ENCODE measurements at regions not wholly inside any gene's neighbourhood (a gene's known extent, or its start where the extent isn't known, plus 50 kb on each side); places are given as distances from the start of the nearest gene placed in this dataset.

DNA sequence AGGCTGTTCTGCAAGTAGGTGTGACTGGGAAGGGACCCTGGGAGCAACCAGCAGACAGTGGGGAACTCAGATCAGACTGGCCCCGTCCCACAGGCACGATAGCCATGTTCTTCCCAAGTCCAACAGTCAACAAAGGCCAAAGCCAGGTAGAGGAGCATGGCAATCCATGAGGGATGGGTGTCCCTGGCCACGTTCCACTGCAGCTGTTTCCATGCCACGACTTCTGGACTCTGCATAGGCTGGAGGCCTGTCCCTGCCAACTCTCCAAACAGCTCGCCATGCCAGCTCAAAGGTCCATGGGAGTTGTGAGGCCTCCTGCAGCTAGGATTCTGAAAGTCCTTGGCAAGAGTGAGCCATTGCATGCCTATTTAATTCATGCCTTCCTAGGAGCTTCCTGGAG is 459.8 kb downstream of the CDH8 start:
- Histone ChIP-seq H3K36me3 (ENCODE audit: control insufficient read depth in 4 of 4, insufficient read depth in 4 of 4, low read length in 3 of 4) (no peaks in the 10 kb centered on the region), H3K4me3 (ENCODE audit: control insufficient read depth in 1 of 7, extremely low read depth in 1 of 7, insufficient read depth in 4 of 7, low read depth in 2 of 7, low read length in 6 of 7) (no peak overlapping the region), H3K9me3 (ENCODE audit: control extremely low read depth in 1 of 5, control insufficient read depth in 4 of 5, insufficient read depth in 2 of 5, low read depth in 1 of 5, low read length in 4 of 5) (no peaks in the 10 kb centered on the region), H3K27me3 (replicated peaks in 2 of 5; ENCODE audit: control insufficient read depth in 4 of 5, insufficient read depth in 5 of 5, low read length in 4 of 5) (no peaks in the 10 kb centered on the region), H3K27ac (ENCODE audit: insufficient read depth in 1 of 2, low read depth in 1 of 2, low read length in 2 of 2, poor library complexity in 1 of 2, severe bottlenecking in 2 of 2) (no peak overlapping the region), H3K4me1 (ENCODE audit: control extremely low read depth in 1 of 4, control insufficient read depth in 4 of 4, insufficient read depth in 4 of 4, low read length in 3 of 4) (no peaks in the 10 kb centered on the region)
- no peak for DNase-seq
- POLR2A ChIA-PET, result no interaction called here
- WGBS (ENCODE audit: insufficient coverage), result 85% methylated on average over 5 of the region's 5 CpGs
- CTCF ChIA-PET, result no interaction called here

DNA sequence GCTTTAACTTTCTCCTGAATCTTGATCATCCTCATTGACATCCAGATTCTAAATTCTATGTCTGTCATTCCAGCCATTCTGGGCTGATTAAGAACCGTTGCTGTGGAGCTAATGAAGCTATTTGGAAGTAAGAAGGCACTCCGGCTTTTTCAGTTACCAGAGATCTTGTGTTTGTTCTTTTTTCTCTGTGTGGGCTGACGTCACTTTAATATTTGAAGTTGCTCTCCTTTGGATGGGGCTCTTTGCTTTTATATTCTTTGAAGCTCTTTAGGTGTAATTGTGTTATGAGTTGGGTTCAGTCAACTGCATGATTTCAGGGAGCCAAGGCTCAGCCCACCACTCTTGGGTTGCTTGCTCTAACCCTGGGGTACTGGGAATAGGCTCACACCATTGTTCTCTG is 460.6 kb downstream of the CDH8 start:
- Histone ChIP-seq H3K9me3 (ENCODE audit: control extremely low read depth in 1 of 5, control insufficient read depth in 4 of 5, insufficient read depth in 2 of 5, low read depth in 1 of 5, low read length in 4 of 5) (no peaks in the 10 kb centered on the region), H3K27me3 (replicated peaks in 2 of 5; ENCODE audit: control insufficient read depth in 4 of 5, insufficient read depth in 5 of 5, low read length in 4 of 5) (no peaks in the 10 kb centered on the region), H3K4me3 (ENCODE audit: control insufficient read depth in 1 of 7, extremely low read depth in 1 of 7, insufficient read depth in 4 of 7, low read depth in 2 of 7, low read length in 6 of 7) (no peak overlapping the region), H3K4me1 (ENCODE audit: control extremely low read depth in 1 of 4, control insufficient read depth in 4 of 4, insufficient read depth in 4 of 4, low read length in 3 of 4) (no peaks in the 10 kb centered on the region), H3K36me3 (ENCODE audit: control insufficient read depth in 4 of 4, insufficient read depth in 4 of 4, low read length in 3 of 4) (no peaks in the 10 kb centered on the region), H3K27ac (ENCODE audit: insufficient read depth in 1 of 2, low read depth in 1 of 2, low read length in 2 of 2, poor library complexity in 1 of 2, severe bottlenecking in 2 of 2) (no peak overlapping the region)
- DNase-seq, result no peak
- ChIA-PET CTCF (no interaction called here), POLR2A (no interaction called here)
- WGBS (ENCODE audit: insufficient coverage), result no CpG with 5 or more reads among the region's 3 CpGs

DNA sequence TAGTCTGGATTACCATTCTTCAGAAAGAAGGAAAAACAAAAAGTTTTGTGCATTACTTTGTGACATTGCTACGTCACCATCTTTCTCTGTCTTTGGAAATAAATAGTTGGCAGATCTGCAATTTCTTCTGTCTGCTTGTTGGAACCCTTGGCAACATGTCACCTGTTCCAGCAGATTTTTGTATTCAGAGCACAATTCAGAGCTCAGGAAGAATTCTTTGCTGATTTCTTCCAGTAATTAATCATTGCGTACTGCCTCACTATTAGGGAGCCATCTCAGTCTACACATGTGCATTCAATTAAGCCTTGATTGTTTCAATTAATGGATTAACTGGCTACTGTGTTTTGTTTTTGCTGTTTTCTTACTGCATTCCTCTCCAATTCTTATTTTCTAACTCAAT is 467.2 kb downstream of the CDH8 start:
- H3K36me3 ChIP-seq (ENCODE audit: control insufficient read depth in 4 of 4, insufficient read depth in 4 of 4, low read length in 3 of 4), result no peaks in the 10 kb centered on the region
- H3K9me3 ChIP-seq (ENCODE audit: control extremely low read depth in 1 of 5, control insufficient read depth in 4 of 5, insufficient read depth in 2 of 5, low read depth in 1 of 5, low read length in 4 of 5), result no peaks in the 10 kb centered on the region
- no peak for DNase-seq
- WGBS (ENCODE audit: insufficient coverage), result 89% methylated on average over 1 of the region's 2 CpGs
- ChIA-PET POLR2A (interaction anchor here (0.7 kb wide), 1 partner anchor 179 kb away, joined by 4 read pairs; no protein-coding TSS in a partner anchor), CTCF (no interaction called here)
- no peaks in the 10 kb centered on the region for H3K4me1 ChIP-seq (ENCODE audit: control extremely low read depth in 1 of 4, control insufficient read depth in 4 of 4, insufficient read depth in 4 of 4, low read length in 3 of 4)
- no peak overlapping the region for H3K27ac ChIP-seq (ENCODE audit: insufficient read depth in 1 of 2, low read depth in 1 of 2, low read length in 2 of 2, poor library complexity in 1 of 2, severe bottlenecking in 2 of 2)
- no peaks in the 10 kb centered on the region for H3K27me3 ChIP-seq (replicated peaks in 2 of 5; ENCODE audit: control insufficient read depth in 4 of 5, insufficient read depth in 5 of 5, low read length in 4 of 5)
- no peak overlapping the region for H3K4me3 ChIP-seq (ENCODE audit: control insufficient read depth in 1 of 7, extremely low read depth in 1 of 7, insufficient read depth in 4 of 7, low read depth in 2 of 7, low read length in 6 of 7)

DNA sequence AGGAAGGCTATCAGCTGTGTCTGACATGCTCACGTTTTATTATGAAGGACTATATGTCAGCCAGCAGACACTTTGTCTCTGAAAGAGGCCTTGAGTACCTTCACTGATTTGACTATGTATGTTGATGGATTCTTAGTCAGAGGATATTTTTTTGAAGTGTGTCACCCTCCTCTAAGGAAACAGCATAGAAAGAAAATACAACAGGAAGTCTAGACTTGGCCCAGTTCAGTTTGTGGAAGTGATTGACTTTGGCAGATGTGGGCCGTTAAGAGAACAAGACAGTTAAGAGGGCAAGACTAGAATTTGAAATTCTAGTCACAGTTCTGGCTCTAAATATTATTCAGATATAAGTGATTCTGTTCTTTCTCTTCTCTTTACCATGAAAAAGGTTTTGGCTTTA is 471.5 kb downstream of the CDH8 start:
- H3K36me3 ChIP-seq (ENCODE audit: control insufficient read depth in 4 of 4, insufficient read depth in 4 of 4, low read length in 3 of 4), result no peaks in the 10 kb centered on the region
- no peak overlapping the region for H3K4me3 ChIP-seq (ENCODE audit: control insufficient read depth in 1 of 7, extremely low read depth in 1 of 7, insufficient read depth in 4 of 7, low read depth in 2 of 7, low read length in 6 of 7)
- no peaks in the 10 kb centered on the region for H3K4me1 ChIP-seq (ENCODE audit: control extremely low read depth in 1 of 4, control insufficient read depth in 4 of 4, insufficient read depth in 4 of 4, low read length in 3 of 4)
- no peaks in the 10 kb centered on the region for H3K9me3 ChIP-seq (ENCODE audit: control extremely low read depth in 1 of 5, control insufficient read depth in 4 of 5, insufficient read depth in 2 of 5, low read depth in 1 of 5, low read length in 4 of 5)
- WGBS (ENCODE audit: insufficient coverage), result 50% methylated on average over 2 of the region's 2 CpGs
- no peak overlapping the region for H3K27ac ChIP-seq (ENCODE audit: insufficient read depth in 1 of 2, low read depth in 1 of 2, low read length in 2 of 2, poor library complexity in 1 of 2, severe bottlenecking in 2 of 2)
- CTCF ChIA-PET, result no interaction called here
- H3K27me3 ChIP-seq (replicated peaks in 2 of 5; ENCODE audit: control insufficient read depth in 4 of 5, insufficient read depth in 5 of 5, low read length in 4 of 5), result no peaks in the 10 kb centered on the region
- DNase-seq, result no peak
- POLR2A ChIA-PET, result no interaction called here

DNA sequence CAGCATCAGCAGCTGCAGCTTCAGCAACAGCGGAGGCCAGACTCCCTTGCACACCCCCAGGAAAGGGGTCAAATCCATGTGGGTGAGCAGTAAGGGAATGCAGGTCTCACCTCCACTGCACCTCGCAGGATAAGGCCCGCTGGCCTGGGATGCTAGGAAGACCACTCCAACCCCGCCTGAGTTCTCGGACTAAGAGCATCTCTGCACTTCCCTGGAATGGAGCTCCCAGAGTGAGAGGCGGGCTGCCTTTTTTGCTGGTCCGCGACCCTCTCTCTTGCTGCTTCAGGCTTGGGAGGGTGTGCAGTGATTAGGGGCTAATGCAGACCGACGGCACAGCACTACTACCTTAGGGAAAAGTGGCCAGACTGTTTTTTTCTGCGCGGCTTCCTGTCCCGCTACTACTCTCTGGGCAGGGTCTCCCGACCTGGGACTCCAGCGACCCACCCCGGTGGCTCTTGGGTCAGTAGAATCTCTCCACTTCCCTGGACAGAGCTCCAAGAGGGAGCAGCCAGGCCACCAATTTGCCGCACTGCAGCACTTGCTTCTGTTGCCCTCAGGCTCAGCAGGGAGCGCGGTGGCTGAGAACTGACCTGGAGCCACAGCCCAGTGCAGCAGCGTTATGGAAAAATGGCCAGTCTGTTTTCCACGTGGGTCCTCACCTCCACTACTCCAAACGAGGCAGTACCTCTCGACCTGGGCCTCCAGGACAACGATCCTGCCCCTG is 480.4 kb downstream of the CDH8 start:
- H3K4me1 ChIP-seq (ENCODE audit: control extremely low read depth in 1 of 4, control insufficient read depth in 4 of 4, insufficient read depth in 4 of 4, low read length in 3 of 4), result no peaks in the 10 kb centered on the region
- ChIA-PET POLR2A (no interaction called here), CTCF (no interaction called here)
- H3K27ac ChIP-seq (ENCODE audit: insufficient read depth in 1 of 2, low read depth in 1 of 2, low read length in 2 of 2, poor library complexity in 1 of 2, severe bottlenecking in 2 of 2), result no peak overlapping the region
- H3K27me3 ChIP-seq (replicated peaks in 2 of 5; ENCODE audit: control insufficient read depth in 4 of 5, insufficient read depth in 5 of 5, low read length in 4 of 5), result no peaks in the 10 kb centered on the region
- H3K4me3 ChIP-seq (ENCODE audit: control insufficient read depth in 1 of 7, extremely low read depth in 1 of 7, insufficient read depth in 4 of 7, low read depth in 2 of 7, low read length in 6 of 7), result no peak overlapping the region
- H3K9me3 ChIP-seq (ENCODE audit: control extremely low read depth in 1 of 5, control insufficient read depth in 4 of 5, insufficient read depth in 2 of 5, low read depth in 1 of 5, low read length in 4 of 5), result no peaks in the 10 kb centered on the region
- WGBS (ENCODE audit: insufficient coverage), result 91% methylated on average over 18 of the region's 24 CpGs
- no peaks in the 10 kb centered on the region for H3K36me3 ChIP-seq (ENCODE audit: control insufficient read depth in 4 of 4, insufficient read depth in 4 of 4, low read length in 3 of 4)
- no peak for DNase-seq

DNA sequence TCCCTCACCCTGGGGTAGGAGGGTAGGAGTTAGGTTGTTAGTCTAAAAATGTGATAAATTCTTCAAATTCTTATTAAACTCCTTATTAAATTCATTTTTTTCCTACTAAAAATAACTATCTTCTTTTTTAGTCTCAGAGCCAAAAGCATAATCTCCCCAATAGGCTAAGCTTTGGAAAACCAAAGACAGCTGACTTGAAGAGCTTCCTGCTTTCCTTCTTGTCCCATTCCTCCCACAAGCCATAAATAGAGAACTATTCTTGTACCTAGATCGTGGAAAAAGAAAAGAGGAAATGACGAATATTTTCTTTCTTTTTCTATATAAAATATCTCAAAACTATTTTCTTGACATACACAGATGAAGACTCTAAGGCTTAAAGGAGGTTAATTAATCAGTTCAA is 486.9 kb downstream of the CDH8 start:
- Histone ChIP-seq H3K4me3 (ENCODE audit: control insufficient read depth in 1 of 7, extremely low read depth in 1 of 7, insufficient read depth in 4 of 7, low read depth in 2 of 7, low read length in 6 of 7) (no peak overlapping the region), H3K9me3 (ENCODE audit: control extremely low read depth in 1 of 5, control insufficient read depth in 4 of 5, insufficient read depth in 2 of 5, low read depth in 1 of 5, low read length in 4 of 5) (no peaks in the 10 kb centered on the region), H3K27ac (ENCODE audit: insufficient read depth in 1 of 2, low read depth in 1 of 2, low read length in 2 of 2, poor library complexity in 1 of 2, severe bottlenecking in 2 of 2) (no peak overlapping the region), H3K4me1 (ENCODE audit: control extremely low read depth in 1 of 4, control insufficient read depth in 4 of 4, insufficient read depth in 4 of 4, low read length in 3 of 4) (no peaks in the 10 kb centered on the region), H3K36me3 (ENCODE audit: control insufficient read depth in 4 of 4, insufficient read depth in 4 of 4, low read length in 3 of 4) (no peaks in the 10 kb centered on the region), H3K27me3 (replicated peaks in 2 of 5; ENCODE audit: control insufficient read depth in 4 of 5, insufficient read depth in 5 of 5, low read length in 4 of 5) (no peaks in the 10 kb centered on the region)
- no peak for DNase-seq
- CTCF ChIA-PET, result no interaction called here
- WGBS (ENCODE audit: insufficient coverage), result no CpG with 5 or more reads among the region's 2 CpGs
- POLR2A ChIA-PET, result no interaction called here

DNA sequence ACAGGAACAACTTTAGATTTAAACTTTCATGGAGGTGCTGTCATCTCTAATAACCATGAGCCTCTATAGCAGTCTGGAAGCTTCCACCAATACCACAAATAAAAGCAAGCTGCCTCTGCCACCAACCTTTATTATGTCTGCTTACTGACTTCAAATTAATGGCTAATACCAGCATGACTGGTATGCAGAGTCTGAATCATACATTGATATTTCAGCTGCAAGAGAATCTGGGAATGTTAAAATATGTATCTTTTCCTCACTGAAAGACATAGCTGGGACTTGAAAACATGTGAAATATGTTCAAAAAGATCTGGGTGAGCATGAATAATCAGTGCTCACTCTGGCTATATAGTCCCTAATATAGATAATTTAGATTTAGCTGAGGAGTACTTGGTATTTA is 488.6 kb downstream of the CDH8 start:
- ChIA-PET POLR2A (no interaction called here), CTCF (interaction anchor here (1.6 kb wide), 1 partner anchor 14 kb away, joined by 3 read pairs; no protein-coding TSS in a partner anchor)
- Histone ChIP-seq H3K36me3 (ENCODE audit: control insufficient read depth in 4 of 4, insufficient read depth in 4 of 4, low read length in 3 of 4) (no peaks in the 10 kb centered on the region), H3K4me1 (ENCODE audit: control extremely low read depth in 1 of 4, control insufficient read depth in 4 of 4, insufficient read depth in 4 of 4, low read length in 3 of 4) (no peaks in the 10 kb centered on the region), H3K27me3 (replicated peaks in 2 of 5; ENCODE audit: control insufficient read depth in 4 of 5, insufficient read depth in 5 of 5, low read length in 4 of 5) (no peaks in the 10 kb centered on the region), H3K27ac (ENCODE audit: insufficient read depth in 1 of 2, low read depth in 1 of 2, low read length in 2 of 2, poor library complexity in 1 of 2, severe bottlenecking in 2 of 2) (no peak overlapping the region), H3K4me3 (ENCODE audit: control insufficient read depth in 1 of 7, extremely low read depth in 1 of 7, insufficient read depth in 4 of 7, low read depth in 2 of 7, low read length in 6 of 7) (no peak overlapping the region), H3K9me3 (ENCODE audit: control extremely low read depth in 1 of 5, control insufficient read depth in 4 of 5, insufficient read depth in 2 of 5, low read depth in 1 of 5, low read length in 4 of 5) (no peaks in the 10 kb centered on the region)
- no peak for DNase-seq

All from common myeloid progenitor, CD34-positive (primary cell).